ENCODE measurements at regions not wholly inside any gene's neighbourhood (a gene's known extent, or its start where the extent isn't known, plus 50 kb on each side); places are given as distances from the start of the nearest gene placed in this dataset.

- Histone ChIP-seq H2BK5ac (ENCODE audit: low read depth, low read length, poor library complexity, severe bottlenecking) (no peak overlapping the region), H4K8ac (ENCODE audit: low read length) (no peak overlapping the region), H3K18ac (ENCODE audit: low read depth in 1 of 2, low read length in 2 of 2) (no peak overlapping the region), H3K23ac (ENCODE audit: low read length in 2 of 2) (no peak overlapping the region), H3K9me3 (ENCODE audit: control insufficient read depth, low read length) (no peaks in the 10 kb centered on the region), H2AK5ac (ENCODE audit: low read length, severe bottlenecking) (no peak overlapping the region), H2BK120ac (ENCODE audit: low read depth, low read length) (no peak overlapping the region), H3K4me2 (ENCODE audit: low read length, poor library complexity, severe bottlenecking) (no peak overlapping the region), H3K4ac (ENCODE audit: low read depth in 1 of 2, low read length in 2 of 2) (no peak overlapping the region), H2BK12ac (ENCODE audit: low read length in 2 of 2) (no peak overlapping the region), H2AFZ (ENCODE audit: low read depth, low read length) (no peak overlapping the region), H3K27ac (ENCODE audit: low read length, poor library complexity, severe bottlenecking) (no peak overlapping the region), H3K36me3 (ENCODE audit: control insufficient read depth in 1 of 2, insufficient read depth in 2 of 2, low read depth in 1 of 2, low read length in 2 of 2) (no peaks in the 10 kb centered on the region), H3K27me3 (ENCODE audit: control insufficient read depth in 1 of 2, insufficient read depth in 1 of 2, low read length in 2 of 2) (no peaks in the 10 kb centered on the region), H3K9ac (ENCODE audit: low read length) (no peak overlapping the region), H2BK15ac (ENCODE audit: low read depth, poor library complexity, severe bottlenecking) (no peak overlapping the region), H3K79me1 (replicated peaks; ENCODE audit: low read length, poor library complexity, severe bottlenecking) (no peaks in the 10 kb centered on the region), H4K91ac (ENCODE audit: low read length) (no peak overlapping the region), H3K4me3 (ENCODE audit: insufficient read depth in 1 of 2, low read depth in 1 of 2, low read length in 2 of 2) (no peak overlapping the region), H3K14ac (ENCODE audit: low read length in 2 of 2) (no peak overlapping the region), H3K4me1 (ENCODE audit: control insufficient read depth, insufficient read depth, low read depth, low read length) (no peaks in the 10 kb centered on the region)
- 73% methylated on average over 5 of the region's 7 CpGs for WGBS
- DNase-seq, result no peak
Observed at GRCh38 chr15:81548365-81549130, 174.5 kb upstream of the TMC3 start.

- H3K36me3 ChIP-seq (ENCODE audit: control insufficient read depth in 1 of 2, insufficient read depth in 2 of 2, low read depth in 1 of 2, low read length in 2 of 2), result no peaks in the 10 kb centered on the region
- no peak overlapping the region for H2BK120ac ChIP-seq (ENCODE audit: low read depth, low read length)
- H3K4me1 ChIP-seq (ENCODE audit: control insufficient read depth, insufficient read depth, low read depth, low read length), result no peaks in the 10 kb centered on the region
- no peak overlapping the region for H3K18ac ChIP-seq (ENCODE audit: low read depth in 1 of 2, low read length in 2 of 2)
- no peak overlapping the region for H2BK12ac ChIP-seq (ENCODE audit: low read length in 2 of 2)
- no peaks in the 10 kb centered on the region for H3K27me3 ChIP-seq (ENCODE audit: control insufficient read depth in 1 of 2, insufficient read depth in 1 of 2, low read length in 2 of 2)
- no peak overlapping the region for H2BK15ac ChIP-seq (ENCODE audit: low read depth, poor library complexity, severe bottlenecking)
- no peak overlapping the region for H3K14ac ChIP-seq (ENCODE audit: low read length in 2 of 2)
- no peak overlapping the region for H3K4me2 ChIP-seq (ENCODE audit: low read length, poor library complexity, severe bottlenecking)
- no peak overlapping the region for H4K91ac ChIP-seq (ENCODE audit: low read length)
- H2AK5ac ChIP-seq (ENCODE audit: low read length, severe bottlenecking), result no peak overlapping the region
- no peak overlapping the region for H3K9ac ChIP-seq (ENCODE audit: low read length)
- no peaks in the 10 kb centered on the region for H3K9me3 ChIP-seq (ENCODE audit: control insufficient read depth, low read length)
- H3K23ac ChIP-seq (ENCODE audit: low read length in 2 of 2), result no peak overlapping the region
- no peak for DNase-seq
- H2BK5ac ChIP-seq (ENCODE audit: low read depth, low read length, poor library complexity, severe bottlenecking), result no peak overlapping the region
- H3K4ac ChIP-seq (ENCODE audit: low read depth in 1 of 2, low read length in 2 of 2), result no peak overlapping the region
- no peak overlapping the region for H3K27ac ChIP-seq (ENCODE audit: low read length, poor library complexity, severe bottlenecking)
- no peak overlapping the region for H2AFZ ChIP-seq (ENCODE audit: low read depth, low read length)
- no peaks in the 10 kb centered on the region for H3K79me1 ChIP-seq (replicated peaks; ENCODE audit: low read length, poor library complexity, severe bottlenecking)
- no peak overlapping the region for H3K4me3 ChIP-seq (ENCODE audit: insufficient read depth in 1 of 2, low read depth in 1 of 2, low read length in 2 of 2)
- WGBS, result no CpG with 5 or more reads among the region's 2 CpGs
- no peak overlapping the region for H4K8ac ChIP-seq (ENCODE audit: low read length)
Observed at GRCh38 chr15:81547521-81548132, 173.6 kb upstream of the TMC3 start.

- H2BK120ac ChIP-seq (ENCODE audit: low read depth, low read length), result no peak overlapping the region
- H3K4me3 ChIP-seq (ENCODE audit: insufficient read depth in 1 of 2, low read depth in 1 of 2, low read length in 2 of 2), result no peak overlapping the region
- no peak overlapping the region for H3K4me2 ChIP-seq (ENCODE audit: low read length, poor library complexity, severe bottlenecking)
- no peak overlapping the region for H3K4ac ChIP-seq (ENCODE audit: low read depth in 1 of 2, low read length in 2 of 2)
- H4K8ac ChIP-seq (ENCODE audit: low read length), result no peak overlapping the region
- no peaks in the 10 kb centered on the region for H3K27me3 ChIP-seq (ENCODE audit: control insufficient read depth in 1 of 2, insufficient read depth in 1 of 2, low read length in 2 of 2)
- H2BK12ac ChIP-seq (ENCODE audit: low read length in 2 of 2), result no peak overlapping the region
- WGBS, result no CpG with 5 or more reads among the region's 2 CpGs
- H3K9ac ChIP-seq (ENCODE audit: low read length), result no peak overlapping the region
- no peaks in the 10 kb centered on the region for H3K4me1 ChIP-seq (ENCODE audit: control insufficient read depth, insufficient read depth, low read depth, low read length)
- no peak overlapping the region for H4K91ac ChIP-seq (ENCODE audit: low read length)
- H3K79me1 ChIP-seq (replicated peaks; ENCODE audit: low read length, poor library complexity, severe bottlenecking), result no peaks in the 10 kb centered on the region
- no peak for DNase-seq
- H3K9me3 ChIP-seq (ENCODE audit: control insufficient read depth, low read length), result no peaks in the 10 kb centered on the region
- H2AK5ac ChIP-seq (ENCODE audit: low read length, severe bottlenecking), result no peak overlapping the region
- H3K14ac ChIP-seq (ENCODE audit: low read length in 2 of 2), result no peak overlapping the region
- H3K36me3 ChIP-seq (ENCODE audit: control insufficient read depth in 1 of 2, insufficient read depth in 2 of 2, low read depth in 1 of 2, low read length in 2 of 2), result no peaks in the 10 kb centered on the region
- no peak overlapping the region for H2BK5ac ChIP-seq (ENCODE audit: low read depth, low read length, poor library complexity, severe bottlenecking)
- no peak overlapping the region for H2BK15ac ChIP-seq (ENCODE audit: low read depth, poor library complexity, severe bottlenecking)
- H3K23ac ChIP-seq (ENCODE audit: low read length in 2 of 2), result no peak overlapping the region
- H2AFZ ChIP-seq (ENCODE audit: low read depth, low read length), result no peak overlapping the region
- H3K27ac ChIP-seq (ENCODE audit: low read length, poor library complexity, severe bottlenecking), result no peak overlapping the region
- no peak overlapping the region for H3K18ac ChIP-seq (ENCODE audit: low read depth in 1 of 2, low read length in 2 of 2)
Observed at GRCh38 chr15:81544385-81544784, 170.4 kb upstream of the TMC3 start.

GRCh38 chr15:81540909-81541308 lies 166.9 kb upstream of the TMC3 start:
- H4K8ac ChIP-seq (ENCODE audit: low read length), result no peak overlapping the region
- H2BK12ac ChIP-seq (ENCODE audit: low read length in 2 of 2), result no peak overlapping the region
- H2BK5ac ChIP-seq (ENCODE audit: low read depth, low read length, poor library complexity, severe bottlenecking), result no peak overlapping the region
- no peak overlapping the region for H3K23ac ChIP-seq (ENCODE audit: low read length in 2 of 2)
- no peaks in the 10 kb centered on the region for H3K4me1 ChIP-seq (ENCODE audit: control insufficient read depth, insufficient read depth, low read depth, low read length)
- H2AK5ac ChIP-seq (ENCODE audit: low read length, severe bottlenecking), result no peak overlapping the region
- no peak overlapping the region for H2BK15ac ChIP-seq (ENCODE audit: low read depth, poor library complexity, severe bottlenecking)
- no peak overlapping the region for H3K27ac ChIP-seq (ENCODE audit: low read length, poor library complexity, severe bottlenecking)
- H2BK120ac ChIP-seq (ENCODE audit: low read depth, low read length), result no peak overlapping the region
- no peaks in the 10 kb centered on the region for H3K79me1 ChIP-seq (replicated peaks; ENCODE audit: low read length, poor library complexity, severe bottlenecking)
- H3K4me2 ChIP-seq (ENCODE audit: low read length, poor library complexity, severe bottlenecking), result no peak overlapping the region
- DNase-seq, result no peak
- no peak overlapping the region for H2AFZ ChIP-seq (ENCODE audit: low read depth, low read length)
- no peak overlapping the region for H3K18ac ChIP-seq (ENCODE audit: low read depth in 1 of 2, low read length in 2 of 2)
- H4K91ac ChIP-seq (ENCODE audit: low read length), result no peak overlapping the region
- no peak overlapping the region for H3K4ac ChIP-seq (ENCODE audit: low read depth in 1 of 2, low read length in 2 of 2)
- no peaks in the 10 kb centered on the region for H3K36me3 ChIP-seq (ENCODE audit: control insufficient read depth in 1 of 2, insufficient read depth in 2 of 2, low read depth in 1 of 2, low read length in 2 of 2)
- no peak overlapping the region for H3K9ac ChIP-seq (ENCODE audit: low read length)
- H3K27me3 ChIP-seq (ENCODE audit: control insufficient read depth in 1 of 2, insufficient read depth in 1 of 2, low read length in 2 of 2), result no peaks in the 10 kb centered on the region
- no peak overlapping the region for H3K4me3 ChIP-seq (ENCODE audit: insufficient read depth in 1 of 2, low read depth in 1 of 2, low read length in 2 of 2)
- H3K9me3 ChIP-seq (ENCODE audit: control insufficient read depth, low read length), result no peaks in the 10 kb centered on the region
- H3K14ac ChIP-seq (ENCODE audit: low read length in 2 of 2), result no peak overlapping the region
